H9 (cell line): ENCODE measurements at regions not wholly inside any gene's neighbourhood (a gene's known extent, or its start where the extent isn't known, plus 50 kb on each side); places are given as distances from the start of the nearest gene placed in this dataset.

ENCODE experiments used
- DNase-seq: peaks from one replicate; pipeline ENCODE4 v3.0.0-alpha.2; 2017
- H2AFZ ChIP-seq: one replicate; pipeline ENCODE4 v1.6.1; 2013; ENCODE audit warnings: mild to moderate bottlenecking, low read length, control low read depth, moderate library complexity
- H2AK5ac ChIP-seq: 2 replicates; pipeline ENCODE4 v1.6.1; 2013; ENCODE audit warnings: low read length, control low read depth, mixed read lengths; ENCODE audit not compliant: insufficient read length
- H2BK120ac ChIP-seq: one replicate; pipeline ENCODE4 v1.6.1; 2013; ENCODE audit warnings: low read depth, mild to moderate bottlenecking, low read length, control low read depth, inconsistent platforms; ENCODE audit not compliant: poor library complexity, severe bottlenecking
- H2BK12ac ChIP-seq: 2 replicates; pipeline ENCODE4 v1.6.1; 2013; ENCODE audit warnings: low read length, control low read depth, mixed read lengths, low read depth; ENCODE audit not compliant: insufficient read length
- H2BK15ac ChIP-seq: 2 replicates; pipeline ENCODE4 v1.6.1; 2013; ENCODE audit warnings: low read depth, low read length, control low read depth
- H2BK20ac ChIP-seq: one replicate; pipeline ENCODE4 v1.6.1; 2013; ENCODE audit warnings: low read depth, mild to moderate bottlenecking, low read length, control low read depth, inconsistent platforms; ENCODE audit not compliant: poor library complexity, severe bottlenecking
- H2BK5ac ChIP-seq: 2 replicates; pipeline ENCODE4 v1.6.1; 2013; ENCODE audit warnings: low read length, control low read depth, mixed read lengths; ENCODE audit not compliant: insufficient read length
- H3K14ac ChIP-seq: 2 replicates; pipeline ENCODE4 v1.6.1; 2013; ENCODE audit warnings: low read length, control low read depth; ENCODE audit not compliant: insufficient read depth
- H3K18ac ChIP-seq: 2 replicates; pipeline ENCODE4 v1.6.1; 2013; ENCODE audit warnings: low read depth, mild to moderate bottlenecking, mixed read lengths, low read length, control low read depth; ENCODE audit not compliant: insufficient read length
- H3K23ac ChIP-seq: 2 replicates; pipeline ENCODE4 v1.6.1; 2013; ENCODE audit warnings: low read length, control low read depth, mixed read lengths, low read depth; ENCODE audit not compliant: insufficient read length
- H3K23me2 ChIP-seq: 2 replicates; pipeline ENCODE4 v1.6.1; 2013; ENCODE audit warnings: low read depth, mild to moderate bottlenecking, mixed read lengths, low read length, control low read depth; ENCODE audit not compliant: insufficient read length, poor library complexity, severe bottlenecking
- H3K27ac ChIP-seq: 2 replicates; pipeline ENCODE4 v1.5.1; 2013; ENCODE audit warnings: low read length, control low read depth, mixed read lengths, low read depth; ENCODE audit not compliant: insufficient read length
- H3K27me3 ChIP-seq: 2 replicates; pipeline ENCODE4 v1.6.1; 2013; ENCODE audit warnings: low read length, control low read depth, inconsistent platforms; ENCODE audit not compliant: insufficient read depth
- H3K4ac ChIP-seq: 2 replicates; pipeline ENCODE4 v1.6.1; 2013; ENCODE audit warnings: low read depth, mild to moderate bottlenecking, control low read depth, inconsistent platforms, low read length, moderate library complexity
- H3K4me1 ChIP-seq: 2 replicates; pipeline ENCODE4 v1.6.1; 2013; ENCODE audit warnings: low read length, control low read depth, inconsistent platforms; ENCODE audit not compliant: insufficient read depth
- H3K4me2 ChIP-seq: 2 replicates; pipeline ENCODE4 v1.6.1; 2013; ENCODE audit warnings: low read length, control low read depth, mixed read lengths; ENCODE audit not compliant: insufficient read length, insufficient read depth
- H3K56ac ChIP-seq: 2 replicates; pipeline ENCODE4 v1.6.1; 2013; ENCODE audit warnings: low read depth, mild to moderate bottlenecking, mixed read lengths, low read length, control low read depth; ENCODE audit not compliant: insufficient read length
- H3K79me1 ChIP-seq: 2 replicates; pipeline ENCODE4 v1.6.1; 2013; ENCODE audit warnings: low read depth, mild to moderate bottlenecking, moderate library complexity, low read length, control low read depth, inconsistent platforms; ENCODE audit not compliant: insufficient read depth, poor library complexity, severe bottlenecking
- H3K79me2 ChIP-seq: 2 replicates; pipeline ENCODE4 v1.6.1; 2013; ENCODE audit warnings: low read length, control low read depth, inconsistent platforms; ENCODE audit not compliant: insufficient read depth
- H3K9ac ChIP-seq: 2 replicates; pipeline ENCODE4 v1.6.1; 2013; ENCODE audit warnings: low read length, control low read depth, mixed read lengths; ENCODE audit not compliant: insufficient read length; ENCODE audit errors: extremely low read depth
- H3K9me3 ChIP-seq: one replicate; pipeline ENCODE4 v1.6.1; 2013; ENCODE audit warnings: low read depth, low read length, inconsistent platforms; ENCODE audit not compliant: control insufficient read depth
- H3T11ph ChIP-seq: one replicate; pipeline ENCODE4 v1.6.1; 2013; ENCODE audit warnings: mild to moderate bottlenecking, low read length, control low read depth, inconsistent platforms
- H4K20me1 ChIP-seq: one replicate; pipeline ENCODE4 v1.6.1; 2013; ENCODE audit not compliant: control insufficient read depth, insufficient read length, insufficient read depth
- H4K5ac ChIP-seq: 2 replicates; pipeline ENCODE4 v1.6.1; 2013; ENCODE audit warnings: low read depth, mild to moderate bottlenecking, mixed read lengths, low read length, control low read depth; ENCODE audit not compliant: insufficient read length
- H4K8ac ChIP-seq: replicated peaks from 2 replicates; pipeline ENCODE4 v1.6.1; 2013; ENCODE audit warnings: low read length, control low read depth, mixed read lengths, low read depth; ENCODE audit not compliant: insufficient read length
- H4K91ac ChIP-seq: 2 replicates; pipeline ENCODE4 v1.6.1; 2013; ENCODE audit warnings: low read depth, mild to moderate bottlenecking, moderate library complexity, mixed read lengths, low read length, control low read depth; ENCODE audit not compliant: insufficient read length
- H3K27ac Mint-ChIP-seq, 3 experiments: 2 replicates in 2 of 3; 3 replicates in 1 of 3; pipeline ENCODE4 v1.8.0; 2020 to 2021; ENCODE audit warnings: mixed read lengths in 3 of 3, mild to moderate bottlenecking in 1 of 3, moderate library complexity in 1 of 3
- H3K27me3 Mint-ChIP-seq: 2 replicates; pipeline ENCODE4 v1.8.0; 2021; ENCODE audit warnings: low read depth, mild to moderate bottlenecking, moderate library complexity, mixed read lengths
- H3K36me3 Mint-ChIP-seq, 3 experiments: 2 replicates in 2 of 3; 3 replicates in 1 of 3; pipeline ENCODE4 v1.8.0; 2020 to 2021; ENCODE audit warnings: low read depth in 3 of 3, mixed read lengths in 3 of 3; ENCODE audit not compliant: insufficient read depth in 1 of 3
- H3K4me1 Mint-ChIP-seq, 2 experiments: 2 replicates each; pipeline ENCODE4 v1.8.0; 2020; ENCODE audit warnings: mixed read lengths in 2 of 2
- H3K4me3 Mint-ChIP-seq, 2 experiments: 2 replicates in 1 of 2; 3 replicates in 1 of 2; pipeline ENCODE4 v1.8.0; 2020 to 2021; ENCODE audit warnings: mild to moderate bottlenecking in 2 of 2, mixed read lengths in 2 of 2, moderate library complexity in 1 of 2
- H3K9me3 Mint-ChIP-seq, 2 experiments: 2 replicates in 1 of 2; 3 replicates in 1 of 2; pipeline ENCODE4 v1.8.0; 2020; ENCODE audit warnings: mild to moderate bottlenecking in 2 of 2, mixed read lengths in 2 of 2, moderate library complexity in 1 of 2
- CTCF ChIP-seq: fragments of 200-600 bp; sonication (generic); conservative IDR thresholded peaks from 3 replicates; pipeline ENCODE4 v1.8.0; 2021; ENCODE audit warnings: antibody characterized with exemption, mild to moderate bottlenecking
- WGBS: extraction: QIAGEN DNeasy Blood & Tissue Kit; methylation state at CpG from one replicate; pipeline ENCODE4 v1.1.7; 2013; ENCODE audit warnings: missing lambda C conversion rate, low lambda C conversion rate, mixed read lengths; ENCODE audit not compliant: insufficient read length; ENCODE audit errors: extremely low coverage; 5-methylcytosine and 5-hydroxymethylcytosine counted together

GRCh38 chr10:28902215-28902614, 224.9 kb downstream of the BAMBI start:
- no peak overlapping the region for H3K18ac ChIP-seq
- WGBS: no CpG with 5 or more reads among the region's 3 CpGs

More at GRCh38 chr10:28902215-28902614, 224.9 kb downstream of the BAMBI start:
- no peak overlapping the region for H2BK5ac ChIP-seq
- no peak for DNase-seq
- Mint-ChIP-seq H3K9me3 (peaks cover 9 to 12% of the 10 kb centered on the region in 2 experiments), H3K4me3 (no peak overlapping the region), H3K27me3 (peaks cover 1% of the 10 kb centered on the region; the same call in 1 of the 2 replicates), H3K36me3 (peaks cover 8 to 13% (median 8%) of the 10 kb centered on the region in 3 experiments; a peak in 5 of 7 replicates), H3K4me1 (peaks cover 0 to 6% of the 10 kb centered on the region in 2 experiments; a peak in 2 of 4 replicates), H3K27ac (no peak overlapping the region)
- no peaks in the 10 kb centered on the region for H3K79me1 ChIP-seq
- no peak overlapping the region for H3T11ph ChIP-seq
- H3K9ac ChIP-seq: no peak overlapping the region
- no peak for TF ChIP-seq CTCF
- no peaks in the 10 kb centered on the region for H3K23me2 ChIP-seq
- H3K23ac ChIP-seq: no peak overlapping the region
- H3K27ac ChIP-seq: no peak overlapping the region
- no peaks in the 10 kb centered on the region for H3K27me3 ChIP-seq
- H4K20me1 ChIP-seq: no peaks in the 10 kb centered on the region
- H3K4me2 ChIP-seq: no peak overlapping the region
- no peak overlapping the region for H2BK15ac ChIP-seq
- no peak overlapping the region for H2AFZ ChIP-seq
- no peak overlapping the region for H3K56ac ChIP-seq
- H2AK5ac ChIP-seq: no peak overlapping the region
- no peak overlapping the region for H4K8ac ChIP-seq
- no peak overlapping the region for H2BK12ac ChIP-seq
- H3K14ac ChIP-seq: no peak overlapping the region
- H4K5ac ChIP-seq: no peak overlapping the region
- H3K9me3 ChIP-seq: peaks cover 6% of the 10 kb centered on the region
- no peak overlapping the region for H4K91ac ChIP-seq
- H2BK120ac ChIP-seq: no peak overlapping the region
- H3K4me1 ChIP-seq: no peaks in the 10 kb centered on the region
- H3K4ac ChIP-seq: no peak overlapping the region
- H2BK20ac ChIP-seq: no peak overlapping the region
- H3K79me2 ChIP-seq: no peaks in the 10 kb centered on the region
